Eye (tissue), 1 donor: ENCODE measurements at regions not wholly inside any gene's neighbourhood (a gene's known extent, or its start where the extent isn't known, plus 50 kb on each side); places are given as distances from the start of the nearest gene placed in this dataset.
"Not testable (repeated sequence)": the region's sequence is repeated elsewhere in the genome, so short reads cannot be mapped to it uniquely, and the experiment has no call there.

ENCODE experiments used
- DNase-seq: peaks from one replicate; pipeline ENCODE4 v3.0.0-alpha.2; 2015

- DNase-seq = no peak
Observed at GRCh38 chr5:39631958-39632357, 207.2 kb upstream of the DAB2 start.

GRCh38 chr5:39629946-39630345, 205.2 kb upstream of the DAB2 start:
- DNase-seq = peak; percentile 75

- DNase-seq = no peak
Observed at GRCh38 chr5:39628348-39628747, 203.6 kb upstream of the DAB2 start.

- DNase-seq = no peak
Observed at GRCh38 chr5:39624890-39625289, 200.1 kb upstream of the DAB2 start.

GRCh38 chr5:39624268-39624886, 199.6 kb upstream of the DAB2 start:
- DNase-seq = no peak

GRCh38 chr5:39623291-39623865, 198.6 kb upstream of the DAB2 start:
- DNase-seq = no peak

- DNase-seq = no peak
Observed at GRCh38 chr5:39622281-39622680, 197.5 kb upstream of the DAB2 start.

GRCh38 chr5:39619168-39619818, 194.5 kb upstream of the DAB2 start:
- no peak for DNase-seq

- no peak for DNase-seq
Observed at GRCh38 chr5:39618391-39618790, 193.6 kb upstream of the DAB2 start.

GRCh38 chr5:39616131-39616530, 191.4 kb upstream of the DAB2 start:
- no peak for DNase-seq

GRCh38 chr5:39611076-39611475, 186.3 kb upstream of the DAB2 start:
- DNase-seq = not testable (repeated sequence)

GRCh38 chr5:39608024-39608423, 183.2 kb upstream of the DAB2 start:
- no peak for DNase-seq

GRCh38 chr5:39606591-39606990, 181.8 kb upstream of the DAB2 start:
- no peak for DNase-seq

- no peak for DNase-seq
Observed at GRCh38 chr5:39605588-39606575, 181.1 kb upstream of the DAB2 start.

- no peak for DNase-seq
Observed at GRCh38 chr5:39605145-39605544, 180.4 kb upstream of the DAB2 start.

- no peak for DNase-seq
Observed at GRCh38 chr5:39604491-39604890, 179.7 kb upstream of the DAB2 start.

GRCh38 chr5:39599721-39600431, 175.1 kb upstream of the DAB2 start:
- DNase-seq = peak; percentile 28

GRCh38 chr5:39598661-39599248, 174.0 kb upstream of the DAB2 start:
- no peak for DNase-seq

GRCh38 chr5:39588179-39588578, 163.4 kb upstream of the DAB2 start:
- no peak for DNase-seq

GRCh38 chr5:39587675-39588074, 162.9 kb upstream of the DAB2 start:
- no peak for DNase-seq

GRCh38 chr5:39586185-39586584, 161.4 kb upstream of the DAB2 start:
- no peak for DNase-seq

GRCh38 chr5:39584927-39585326, 160.1 kb upstream of the DAB2 start:
- DNase-seq = peak; percentile 22
